GM23338 (cell line): ENCODE measurements at regions not wholly inside any gene's neighbourhood (a gene's known extent, or its start where the extent isn't known, plus 50 kb on each side); places are given as distances from the start of the nearest gene placed in this dataset.

ENCODE experiments used
- CREB1 ChIP-seq: fragments of 250-450 bp; sonication (Bioruptor Pico); IDR thresholded peaks from 2 replicates; pipeline ENCODE4 v1.5.0; 2020; ENCODE audit warnings: low read depth, mild to moderate bottlenecking, moderate library complexity
- EZH2 ChIP-seq: fragments of 200-600 bp; sonication (generic); IDR thresholded peaks from one replicate; pipeline ENCODE4 v1.8.0; 2017; ENCODE audit warnings: antibody characterized with exemption, mild to moderate bottlenecking, low read depth; ENCODE audit not compliant: unreplicated experiment
- EZH2phosphoT487 ChIP-seq: fragments of 200-600 bp; sonication (generic); IDR thresholded peaks from one replicate; pipeline ENCODE4 v1.8.1; 2018; ENCODE audit warnings: antibody characterized with exemption; ENCODE audit not compliant: unreplicated experiment
- JUNB ChIP-seq: IDR thresholded peaks from one replicate; pipeline ENCODE4 v1.6.1; 2016; ENCODE audit warnings: antibody characterized with exemption; ENCODE audit not compliant: unreplicated experiment
- POLR2AphosphoS5 ChIP-seq: IDR thresholded peaks from 2 replicates; pipeline ENCODE4 v1.6.1; 2016; ENCODE audit warnings: antibody characterized with exemption, low read depth
- ZNF114 ChIP-seq: fragments of 250-450 bp; sonication (Bioruptor Pico); IDR thresholded peaks from 2 replicates; pipeline ENCODE4 v1.5.0; 2020; ENCODE audit warnings: mild to moderate bottlenecking, moderate library complexity
- ZNF462 ChIP-seq: fragments of 250-450 bp; sonication (Bioruptor Pico); IDR thresholded peaks from 2 replicates; pipeline ENCODE4 v1.5.0; 2020; ENCODE audit warnings: mild to moderate bottlenecking, moderate library complexity
- TF ChIP-seq, protein P1 (sequence below), 2 experiments: fragments of 200-600 bp in 1 of 2; sonication (generic) in 1 of 2; conservative IDR thresholded peaks; 2 replicates each; pipeline versions ENCODE4 v1.5.1 to v1.6.1; 2016 to 2017; ENCODE audit warnings: antibody characterized with exemption in 2 of 2, low read depth in 2 of 2, mild to moderate bottlenecking in 2 of 2, moderate library complexity in 1 of 2
- TF ChIP-seq, protein P2 (sequence below): IDR thresholded peaks from one replicate; pipeline ENCODE4 v1.6.1; 2018; ENCODE audit warnings: antibody characterized with exemption; ENCODE audit not compliant: unreplicated experiment
- TF ChIP-seq, protein P3 (sequence below): IDR thresholded peaks from 2 replicates; pipeline ENCODE4 v1.6.1; 2016; ENCODE audit warnings: antibody characterized with exemption

- TF ChIP-seq, protein P1, sequence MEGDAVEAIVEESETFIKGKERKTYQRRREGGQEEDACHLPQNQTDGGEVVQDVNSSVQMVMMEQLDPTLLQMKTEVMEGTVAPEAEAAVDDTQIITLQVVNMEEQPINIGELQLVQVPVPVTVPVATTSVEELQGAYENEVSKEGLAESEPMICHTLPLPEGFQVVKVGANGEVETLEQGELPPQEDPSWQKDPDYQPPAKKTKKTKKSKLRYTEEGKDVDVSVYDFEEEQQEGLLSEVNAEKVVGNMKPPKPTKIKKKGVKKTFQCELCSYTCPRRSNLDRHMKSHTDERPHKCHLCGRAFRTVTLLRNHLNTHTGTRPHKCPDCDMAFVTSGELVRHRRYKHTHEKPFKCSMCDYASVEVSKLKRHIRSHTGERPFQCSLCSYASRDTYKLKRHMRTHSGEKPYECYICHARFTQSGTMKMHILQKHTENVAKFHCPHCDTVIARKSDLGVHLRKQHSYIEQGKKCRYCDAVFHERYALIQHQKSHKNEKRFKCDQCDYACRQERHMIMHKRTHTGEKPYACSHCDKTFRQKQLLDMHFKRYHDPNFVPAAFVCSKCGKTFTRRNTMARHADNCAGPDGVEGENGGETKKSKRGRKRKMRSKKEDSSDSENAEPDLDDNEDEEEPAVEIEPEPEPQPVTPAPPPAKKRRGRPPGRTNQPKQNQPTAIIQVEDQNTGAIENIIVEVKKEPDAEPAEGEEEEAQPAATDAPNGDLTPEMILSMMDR (conservative IDR thresholded peaks at IDR 0.05; ENCODE audit: low read depth in 2 of 2): no peak
- TF ChIP-seq POLR2AphosphoS5 (no peak), ZNF114 (CRISPR knock-in tag) (no peak), EZH2 (no peak), JUNB (no peak), CREB1 (CRISPR knock-in tag) (no peak), EZH2phosphoT487 (no peak), ZNF462 (CRISPR knock-in tag) (no peak)
- TF ChIP-seq, protein P2, sequence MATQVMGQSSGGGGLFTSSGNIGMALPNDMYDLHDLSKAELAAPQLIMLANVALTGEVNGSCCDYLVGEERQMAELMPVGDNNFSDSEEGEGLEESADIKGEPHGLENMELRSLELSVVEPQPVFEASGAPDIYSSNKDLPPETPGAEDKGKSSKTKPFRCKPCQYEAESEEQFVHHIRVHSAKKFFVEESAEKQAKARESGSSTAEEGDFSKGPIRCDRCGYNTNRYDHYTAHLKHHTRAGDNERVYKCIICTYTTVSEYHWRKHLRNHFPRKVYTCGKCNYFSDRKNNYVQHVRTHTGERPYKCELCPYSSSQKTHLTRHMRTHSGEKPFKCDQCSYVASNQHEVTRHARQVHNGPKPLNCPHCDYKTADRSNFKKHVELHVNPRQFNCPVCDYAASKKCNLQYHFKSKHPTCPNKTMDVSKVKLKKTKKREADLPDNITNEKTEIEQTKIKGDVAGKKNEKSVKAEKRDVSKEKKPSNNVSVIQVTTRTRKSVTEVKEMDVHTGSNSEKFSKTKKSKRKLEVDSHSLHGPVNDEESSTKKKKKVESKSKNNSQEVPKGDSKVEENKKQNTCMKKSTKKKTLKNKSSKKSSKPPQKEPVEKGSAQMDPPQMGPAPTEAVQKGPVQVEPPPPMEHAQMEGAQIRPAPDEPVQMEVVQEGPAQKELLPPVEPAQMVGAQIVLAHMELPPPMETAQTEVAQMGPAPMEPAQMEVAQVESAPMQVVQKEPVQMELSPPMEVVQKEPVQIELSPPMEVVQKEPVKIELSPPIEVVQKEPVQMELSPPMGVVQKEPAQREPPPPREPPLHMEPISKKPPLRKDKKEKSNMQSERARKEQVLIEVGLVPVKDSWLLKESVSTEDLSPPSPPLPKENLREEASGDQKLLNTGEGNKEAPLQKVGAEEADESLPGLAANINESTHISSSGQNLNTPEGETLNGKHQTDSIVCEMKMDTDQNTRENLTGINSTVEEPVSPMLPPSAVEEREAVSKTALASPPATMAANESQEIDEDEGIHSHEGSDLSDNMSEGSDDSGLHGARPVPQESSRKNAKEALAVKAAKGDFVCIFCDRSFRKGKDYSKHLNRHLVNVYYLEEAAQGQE: no peak
- TF ChIP-seq, protein P3, sequence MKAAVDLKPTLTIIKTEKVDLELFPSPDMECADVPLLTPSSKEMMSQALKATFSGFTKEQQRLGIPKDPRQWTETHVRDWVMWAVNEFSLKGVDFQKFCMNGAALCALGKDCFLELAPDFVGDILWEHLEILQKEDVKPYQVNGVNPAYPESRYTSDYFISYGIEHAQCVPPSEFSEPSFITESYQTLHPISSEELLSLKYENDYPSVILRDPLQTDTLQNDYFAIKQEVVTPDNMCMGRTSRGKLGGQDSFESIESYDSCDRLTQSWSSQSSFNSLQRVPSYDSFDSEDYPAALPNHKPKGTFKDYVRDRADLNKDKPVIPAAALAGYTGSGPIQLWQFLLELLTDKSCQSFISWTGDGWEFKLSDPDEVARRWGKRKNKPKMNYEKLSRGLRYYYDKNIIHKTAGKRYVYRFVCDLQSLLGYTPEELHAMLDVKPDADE: no peak
These were observed 237.6 kb upstream of the C11orf87 start for GRCh38 chr11:109184376-109184775.
